Osteocyte (in vitro differentiated cells): ENCODE measurements at regions not wholly inside any gene's neighbourhood (a gene's known extent, or its start where the extent isn't known, plus 50 kb on each side); places are given as distances from the start of the nearest gene placed in this dataset.
A peak's percentile ranks its signal among the peaks of the same experiment; 100 is the strongest.

Source experiments
- DNase-seq: peaks from one replicate; pipeline ENCODE4 v3.0.0; 2021; ENCODE audit warnings: mixed read lengths; ENCODE audit not compliant: unreplicated experiment; ENCODE audit errors: extremely low spot score
- H3K27ac Mint-ChIP-seq: one replicate; pipeline ENCODE4 v1.8.0; 2021; ENCODE audit warnings: mild to moderate bottlenecking, mixed read lengths; ENCODE audit not compliant: unreplicated experiment
- H3K27me3 Mint-ChIP-seq: one replicate; pipeline ENCODE4 v1.8.0; 2021; ENCODE audit warnings: mixed read lengths; ENCODE audit not compliant: unreplicated experiment
- H3K36me3 Mint-ChIP-seq: one replicate; pipeline ENCODE4 v1.8.0; 2021; ENCODE audit warnings: mixed read lengths; ENCODE audit not compliant: unreplicated experiment
- H3K4me1 Mint-ChIP-seq: one replicate; pipeline ENCODE4 v1.8.0; 2021; ENCODE audit warnings: mixed read lengths; ENCODE audit not compliant: unreplicated experiment
- H3K4me3 Mint-ChIP-seq: one replicate; pipeline ENCODE4 v1.8.0; 2021; ENCODE audit warnings: mild to moderate bottlenecking, moderate library complexity, mixed read lengths; ENCODE audit not compliant: unreplicated experiment
- H3K9me3 Mint-ChIP-seq: one replicate; pipeline ENCODE4 v1.8.0; 2021; ENCODE audit warnings: mixed read lengths; ENCODE audit not compliant: unreplicated experiment
- CTCF ChIP-seq: fragments of 200-600 bp; sonication (generic); IDR thresholded peaks from 2 replicates; pipeline ENCODE4 v1.5.0; 2021; ENCODE audit warnings: antibody characterized with exemption, mild to moderate bottlenecking, moderate library complexity

GRCh38 chr5:91277093-91277626 lies 106.0 kb downstream of the ARRDC3 start:
- Mint-ChIP-seq H3K27ac (no peak overlapping the region), H3K27me3 (no peaks in the 10 kb centered on the region), H3K4me1 (peaks cover 35% of the 10 kb centered on the region), H3K9me3 (no peaks in the 10 kb centered on the region), H3K4me3 (no peak overlapping the region), H3K36me3 (no peaks in the 10 kb centered on the region)
- TF ChIP-seq CTCF, result no peak
- DNase-seq, result no peak

- Mint-ChIP-seq H3K4me3 (no peak overlapping the region), H3K4me1 (peaks cover 8% of the 10 kb centered on the region), H3K36me3 (no peaks in the 10 kb centered on the region), H3K27me3 (no peaks in the 10 kb centered on the region), H3K27ac (peak overlapping the region; percentile 35), H3K9me3 (no peaks in the 10 kb centered on the region)
- no peak for TF ChIP-seq CTCF
- no peak for DNase-seq
Observed at GRCh38 chr5:91272858-91273257, 110.3 kb downstream of the ARRDC3 start.

GRCh38 chr5:91271999-91272398 lies 111.1 kb downstream of the ARRDC3 start:
- Mint-ChIP-seq H3K4me1 (peaks cover 6% of the 10 kb centered on the region), H3K27me3 (no peaks in the 10 kb centered on the region), H3K4me3 (no peak overlapping the region), H3K9me3 (no peaks in the 10 kb centered on the region), H3K36me3 (no peaks in the 10 kb centered on the region), H3K27ac (no peak overlapping the region)
- DNase-seq, result no peak
- no peak for TF ChIP-seq CTCF

- Mint-ChIP-seq H3K36me3 (no peaks in the 10 kb centered on the region), H3K9me3 (no peaks in the 10 kb centered on the region), H3K27me3 (no peaks in the 10 kb centered on the region), H3K4me1 (peaks cover 14% of the 10 kb centered on the region), H3K4me3 (no peak overlapping the region), H3K27ac (no peak overlapping the region)
- no peak for DNase-seq
- TF ChIP-seq CTCF, result no peak
Observed at GRCh38 chr5:91269198-91269597, 113.9 kb downstream of the ARRDC3 start.

GRCh38 chr5:91266184-91266705 lies 116.9 kb downstream of the ARRDC3 start:
- Mint-ChIP-seq H3K9me3 (no peaks in the 10 kb centered on the region), H3K4me1 (peaks cover 9% of the 10 kb centered on the region), H3K27ac (no peak overlapping the region), H3K36me3 (no peaks in the 10 kb centered on the region), H3K4me3 (no peak overlapping the region), H3K27me3 (no peaks in the 10 kb centered on the region)
- DNase-seq, result no peak
- TF ChIP-seq CTCF, result peak; percentile 24
